ENCODE measurements at regions not wholly inside any gene's neighbourhood (a gene's known extent, or its start where the extent isn't known, plus 50 kb on each side); places are given as distances from the start of the nearest gene placed in this dataset.

DNA sequence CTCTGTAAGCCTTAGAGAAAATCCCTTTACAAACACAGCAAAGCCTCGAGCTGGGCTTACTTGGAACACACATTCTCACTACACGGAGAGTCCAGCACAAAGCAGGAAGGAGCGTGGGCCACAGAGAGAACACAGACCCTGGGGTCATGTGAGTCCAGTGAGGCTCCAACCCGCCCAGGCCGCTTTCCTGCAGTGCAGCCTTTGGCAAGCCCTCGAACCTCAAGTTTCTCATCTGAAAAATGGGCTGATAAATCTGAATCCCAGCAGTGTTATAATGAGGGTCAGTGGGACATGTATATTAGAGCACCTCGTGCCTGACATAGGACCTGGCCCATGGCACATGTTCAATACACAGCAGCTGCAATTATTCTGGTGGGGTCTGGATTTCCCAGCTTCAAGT is 305.5 kb upstream of the SULF2 start:
- TF ChIP-seq, protein P1, sequence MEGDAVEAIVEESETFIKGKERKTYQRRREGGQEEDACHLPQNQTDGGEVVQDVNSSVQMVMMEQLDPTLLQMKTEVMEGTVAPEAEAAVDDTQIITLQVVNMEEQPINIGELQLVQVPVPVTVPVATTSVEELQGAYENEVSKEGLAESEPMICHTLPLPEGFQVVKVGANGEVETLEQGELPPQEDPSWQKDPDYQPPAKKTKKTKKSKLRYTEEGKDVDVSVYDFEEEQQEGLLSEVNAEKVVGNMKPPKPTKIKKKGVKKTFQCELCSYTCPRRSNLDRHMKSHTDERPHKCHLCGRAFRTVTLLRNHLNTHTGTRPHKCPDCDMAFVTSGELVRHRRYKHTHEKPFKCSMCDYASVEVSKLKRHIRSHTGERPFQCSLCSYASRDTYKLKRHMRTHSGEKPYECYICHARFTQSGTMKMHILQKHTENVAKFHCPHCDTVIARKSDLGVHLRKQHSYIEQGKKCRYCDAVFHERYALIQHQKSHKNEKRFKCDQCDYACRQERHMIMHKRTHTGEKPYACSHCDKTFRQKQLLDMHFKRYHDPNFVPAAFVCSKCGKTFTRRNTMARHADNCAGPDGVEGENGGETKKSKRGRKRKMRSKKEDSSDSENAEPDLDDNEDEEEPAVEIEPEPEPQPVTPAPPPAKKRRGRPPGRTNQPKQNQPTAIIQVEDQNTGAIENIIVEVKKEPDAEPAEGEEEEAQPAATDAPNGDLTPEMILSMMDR (IDR thresholded peaks at IDR 0.05; ENCODE audit: extremely low read depth, insufficient read depth, missing control alignments), result no peak
- in situ Hi-C loops (cut with MboI; ENCODE audit: low pct_unique_long_range_greater_than_20kb, low sequenced_read_pairs, unreplicated experiment), result no loop called here
- no peak for DNase-seq (ENCODE audit: low spot score)

DNA sequence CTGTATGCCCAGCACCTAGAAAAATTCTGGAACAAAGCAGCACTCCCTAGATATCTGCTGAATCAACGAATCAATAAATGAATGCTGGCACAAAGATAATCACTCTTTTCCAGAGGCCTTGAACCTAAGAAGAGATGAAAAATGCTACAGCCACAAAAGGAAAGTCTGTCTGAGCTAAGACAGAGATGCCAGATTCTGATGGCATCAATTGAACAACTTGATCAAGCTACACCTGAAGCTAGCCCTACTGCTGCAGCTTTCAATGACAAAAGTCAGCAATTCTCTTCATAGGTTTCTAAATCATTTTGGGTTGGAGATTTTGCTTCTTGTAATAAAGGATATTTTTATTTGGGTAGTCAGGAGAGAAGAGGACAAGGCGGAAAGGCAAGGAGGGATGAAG is 305.0 kb upstream of the SULF2 start:
- no peak for DNase-seq (ENCODE audit: low spot score)
- TF ChIP-seq, protein P1 (IDR thresholded peaks at IDR 0.05; ENCODE audit: extremely low read depth, insufficient read depth, missing control alignments), result no peak
- in situ Hi-C loops (cut with MboI; ENCODE audit: low pct_unique_long_range_greater_than_20kb, low sequenced_read_pairs, unreplicated experiment), result no loop called here

DNA sequence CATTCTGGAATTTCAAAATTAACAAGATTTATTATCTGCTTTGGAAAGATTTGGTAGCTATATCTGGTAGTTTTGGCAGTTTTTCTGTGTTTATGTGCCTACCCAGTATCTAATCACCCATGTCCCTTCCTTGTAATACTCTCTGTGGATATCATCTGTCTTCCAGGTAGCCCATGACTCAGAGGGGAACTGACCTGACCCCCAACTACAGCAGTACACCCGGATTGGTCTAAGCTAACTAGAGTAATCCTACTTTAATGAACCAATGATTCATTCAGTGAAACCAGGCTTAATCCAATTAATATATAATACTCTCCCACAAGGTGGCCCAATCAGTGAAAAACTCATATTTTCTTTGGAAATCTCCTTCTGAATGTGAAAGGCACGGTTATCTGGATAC is 295.3 kb upstream of the SULF2 start:
- TF ChIP-seq, protein P1 (IDR thresholded peaks at IDR 0.05; ENCODE audit: extremely low read depth, insufficient read depth, missing control alignments), result no peak
- in situ Hi-C loops (cut with MboI; ENCODE audit: low pct_unique_long_range_greater_than_20kb, low sequenced_read_pairs, unreplicated experiment), result no loop called here
- DNase-seq (ENCODE audit: low spot score), result no peak

DNA sequence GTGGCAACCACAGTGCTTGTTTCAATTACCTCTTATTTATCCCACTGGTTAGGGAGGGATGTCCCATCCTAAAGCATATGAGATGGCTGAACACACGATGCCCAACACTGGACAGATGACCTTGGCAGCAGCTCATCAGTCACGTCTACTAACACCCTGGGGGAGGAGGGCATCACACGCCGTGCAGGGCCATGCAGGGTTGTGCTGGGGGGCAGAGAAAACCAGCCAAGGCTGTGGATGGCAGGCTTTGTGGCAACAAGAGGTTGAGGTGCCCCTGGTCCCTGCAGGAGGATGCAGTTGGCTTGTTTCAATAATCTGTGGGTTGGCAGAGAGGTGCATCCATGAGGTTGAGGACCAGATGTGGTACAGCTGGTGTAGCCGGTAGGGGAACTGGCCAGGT is 293.7 kb upstream of the SULF2 start:
- no peak for DNase-seq (ENCODE audit: low spot score)
- in situ Hi-C loops (cut with MboI; ENCODE audit: low pct_unique_long_range_greater_than_20kb, low sequenced_read_pairs, unreplicated experiment), result no loop called here
- TF ChIP-seq, protein P1 (IDR thresholded peaks at IDR 0.05; ENCODE audit: extremely low read depth, insufficient read depth, missing control alignments), result no peak

DNA sequence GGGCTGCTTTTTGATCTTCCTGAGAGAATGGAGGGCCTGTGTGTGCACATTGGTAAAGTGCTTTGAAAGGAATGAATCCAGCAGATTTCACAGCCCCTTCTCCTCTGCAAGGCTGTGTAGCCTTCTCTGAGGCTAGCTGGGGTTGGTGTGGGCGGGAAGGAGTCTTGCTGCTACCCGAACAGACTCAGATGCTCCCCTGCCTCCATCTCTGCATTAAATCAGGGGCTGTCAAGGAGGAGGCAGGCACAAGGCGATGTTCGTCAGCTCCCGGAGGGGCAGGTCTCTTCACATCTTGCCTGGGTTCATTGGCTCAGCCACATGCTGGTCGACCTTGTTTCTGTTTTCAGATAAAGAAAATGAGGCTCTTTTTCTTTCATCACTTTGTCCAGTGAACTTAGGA is 291.5 kb upstream of the SULF2 start:
- TF ChIP-seq, protein P1 (IDR thresholded peaks at IDR 0.05; ENCODE audit: extremely low read depth, insufficient read depth, missing control alignments), result no peak
- no peak for DNase-seq (ENCODE audit: low spot score)
- in situ Hi-C loops (cut with MboI; ENCODE audit: low pct_unique_long_range_greater_than_20kb, low sequenced_read_pairs, unreplicated experiment), result no loop called here

DNA sequence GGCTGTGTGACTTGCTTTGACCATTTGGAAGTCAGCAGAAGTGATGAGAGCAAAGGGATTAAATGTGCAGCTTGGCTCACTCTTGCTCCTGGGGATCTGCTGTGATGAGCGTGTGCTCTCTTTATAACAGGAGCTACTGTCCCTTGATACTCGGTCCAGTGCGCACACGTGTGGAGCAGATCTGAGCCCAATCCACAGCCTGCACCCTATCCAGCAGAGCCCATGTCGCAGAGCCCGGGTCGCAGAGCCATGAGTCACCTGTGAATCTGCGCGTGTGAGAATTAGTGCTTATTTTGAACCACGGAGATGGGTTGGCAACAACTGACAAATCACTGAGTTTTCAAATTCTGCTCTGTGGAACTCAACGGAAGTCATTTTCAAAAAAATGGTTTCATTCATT is 291.0 kb upstream of the SULF2 start:
- TF ChIP-seq, protein P1 (IDR thresholded peaks at IDR 0.05; ENCODE audit: extremely low read depth, insufficient read depth, missing control alignments), result no peak
- in situ Hi-C loops (cut with MboI; ENCODE audit: low pct_unique_long_range_greater_than_20kb, low sequenced_read_pairs, unreplicated experiment), result no loop called here
- no peak for DNase-seq (ENCODE audit: low spot score)

DNA sequence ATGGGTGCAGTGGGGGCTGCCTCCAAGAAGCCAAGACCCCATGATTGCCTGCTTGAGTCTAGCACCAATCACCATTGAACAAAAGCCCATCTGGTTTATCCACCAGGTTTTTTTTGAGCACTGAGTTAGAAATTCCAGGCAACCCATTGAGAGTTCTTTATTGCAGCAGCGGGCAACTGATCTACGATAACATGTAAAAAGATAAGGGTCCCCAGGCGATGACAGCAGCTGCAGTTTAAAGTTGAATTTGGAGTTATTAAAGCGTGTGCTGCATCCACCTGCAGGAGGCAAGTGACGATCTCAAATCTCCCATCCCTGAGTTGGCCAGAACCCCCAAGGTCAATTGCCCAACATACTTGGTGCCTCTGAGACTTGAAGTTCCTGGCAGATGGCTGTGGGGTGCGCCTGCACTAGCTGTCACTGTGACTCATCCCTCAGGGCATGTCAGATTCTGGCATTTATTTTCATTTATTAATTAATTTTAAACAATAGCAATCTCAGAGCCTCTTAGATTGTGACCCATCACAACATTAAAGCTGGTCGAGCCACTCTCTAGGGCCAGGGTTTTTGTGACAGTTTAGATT is 290.4 kb upstream of the SULF2 start:
- DNase-seq (ENCODE audit: low spot score), result no peak
- TF ChIP-seq, protein P1 (IDR thresholded peaks at IDR 0.05; ENCODE audit: extremely low read depth, insufficient read depth, missing control alignments), result no peak
- in situ Hi-C loops (cut with MboI; ENCODE audit: low pct_unique_long_range_greater_than_20kb, low sequenced_read_pairs, unreplicated experiment), result no loop called here
